WTC11 (cell line): ENCODE measurements at regions not wholly inside any gene's neighbourhood (a gene's known extent, or its start where the extent isn't known, plus 50 kb on each side); places are given as distances from the start of the nearest gene placed in this dataset.

Source experiments
- CBFB ChIP-seq: sonication (generic); formaldehyde crosslinking; IDR thresholded peaks from 2 replicates; pipeline ENCODE4 v1.8.1; 2022; ENCODE audit warnings: mild to moderate bottlenecking, low read depth, missing genetic modification reagents
- CREB1 ChIP-seq: sonication (generic); formaldehyde crosslinking; IDR thresholded peaks from 2 replicates; pipeline ENCODE4 v1.8.0; 2023; ENCODE audit warnings: mild to moderate bottlenecking, missing genetic modification reagents
- E2F5 ChIP-seq: sonication (generic); formaldehyde crosslinking; IDR thresholded peaks from 2 replicates; pipeline ENCODE4 v1.8.1; 2022; ENCODE audit warnings: mild to moderate bottlenecking, moderate library complexity, missing genetic modification reagents
- ESRRA ChIP-seq: sonication (generic); formaldehyde crosslinking; IDR thresholded peaks from 2 replicates; pipeline ENCODE4 v1.8.1; 2022; ENCODE audit warnings: mild to moderate bottlenecking, missing genetic modification reagents, borderline replicate concordance
- FOXK1 ChIP-seq: sonication (generic); formaldehyde crosslinking; IDR thresholded peaks from 2 replicates; pipeline ENCODE4 v1.8.0; 2022; ENCODE audit warnings: mild to moderate bottlenecking, moderate library complexity, missing genetic modification reagents
- GRHL2 ChIP-seq: fragments of 250-450 bp; sonication (Bioruptor Pico); IDR thresholded peaks from 2 replicates; pipeline ENCODE4 v1.8.0; 2022; ENCODE audit warnings: mild to moderate bottlenecking, moderate library complexity; ENCODE audit not compliant: insufficient replicate concordance, severe bottlenecking
- TEAD4 ChIP-seq: sonication (generic); formaldehyde crosslinking; IDR thresholded peaks from 2 replicates; pipeline ENCODE4 v1.8.0; 2022; ENCODE audit warnings: mild to moderate bottlenecking, missing genetic modification reagents
- USF1 ChIP-seq: sonication (generic); formaldehyde crosslinking; IDR thresholded peaks from 2 replicates; pipeline ENCODE4 v1.8.0; 2022; ENCODE audit warnings: mild to moderate bottlenecking, missing genetic modification reagents
- USF2 ChIP-seq: sonication (generic); formaldehyde crosslinking; IDR thresholded peaks from 2 replicates; pipeline ENCODE4 v1.8.1; 2023; ENCODE audit warnings: mild to moderate bottlenecking, missing genetic modification reagents, moderate library complexity
- ZBTB21 ChIP-seq: sonication (generic); formaldehyde crosslinking; IDR thresholded peaks from 2 replicates; pipeline ENCODE4 v1.8.1; 2023; ENCODE audit warnings: mild to moderate bottlenecking, missing genetic modification reagents, borderline replicate concordance
- TF ChIP-seq, protein P1 (sequence below): fragments of 200-600 bp; IDR thresholded peaks from 2 replicates; pipeline ENCODE4 v1.8.0; 2022; ENCODE audit warnings: antibody characterized with exemption
- TF ChIP-seq, protein P2 (sequence below): sonication (generic); formaldehyde crosslinking; IDR thresholded peaks from 2 replicates; pipeline ENCODE4 v1.8.1; 2022; ENCODE audit warnings: missing genetic modification reagents, borderline replicate concordance

DNA sequence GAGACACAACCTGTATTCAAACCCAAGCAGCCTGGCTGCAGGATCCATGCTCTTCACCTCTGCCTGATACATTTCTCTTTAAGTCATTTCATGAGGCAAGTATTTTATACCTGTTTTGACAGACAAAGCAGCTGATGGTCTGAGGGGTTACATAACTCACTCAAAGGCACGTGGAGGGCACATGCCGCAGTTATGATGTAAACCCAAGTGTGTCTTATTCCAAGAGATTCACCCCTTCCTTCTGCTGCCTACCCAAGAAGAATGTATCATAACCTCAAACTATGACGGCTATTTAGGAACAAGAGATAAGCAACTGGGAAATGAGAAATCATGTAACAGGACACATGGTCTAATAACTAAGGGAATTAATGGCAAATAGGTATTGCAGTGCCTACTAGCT, 329.8 kb upstream of the TMPO start:
- TF ChIP-seq, protein P1, sequence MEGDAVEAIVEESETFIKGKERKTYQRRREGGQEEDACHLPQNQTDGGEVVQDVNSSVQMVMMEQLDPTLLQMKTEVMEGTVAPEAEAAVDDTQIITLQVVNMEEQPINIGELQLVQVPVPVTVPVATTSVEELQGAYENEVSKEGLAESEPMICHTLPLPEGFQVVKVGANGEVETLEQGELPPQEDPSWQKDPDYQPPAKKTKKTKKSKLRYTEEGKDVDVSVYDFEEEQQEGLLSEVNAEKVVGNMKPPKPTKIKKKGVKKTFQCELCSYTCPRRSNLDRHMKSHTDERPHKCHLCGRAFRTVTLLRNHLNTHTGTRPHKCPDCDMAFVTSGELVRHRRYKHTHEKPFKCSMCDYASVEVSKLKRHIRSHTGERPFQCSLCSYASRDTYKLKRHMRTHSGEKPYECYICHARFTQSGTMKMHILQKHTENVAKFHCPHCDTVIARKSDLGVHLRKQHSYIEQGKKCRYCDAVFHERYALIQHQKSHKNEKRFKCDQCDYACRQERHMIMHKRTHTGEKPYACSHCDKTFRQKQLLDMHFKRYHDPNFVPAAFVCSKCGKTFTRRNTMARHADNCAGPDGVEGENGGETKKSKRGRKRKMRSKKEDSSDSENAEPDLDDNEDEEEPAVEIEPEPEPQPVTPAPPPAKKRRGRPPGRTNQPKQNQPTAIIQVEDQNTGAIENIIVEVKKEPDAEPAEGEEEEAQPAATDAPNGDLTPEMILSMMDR, result no peak
- TF ChIP-seq, protein P2, sequence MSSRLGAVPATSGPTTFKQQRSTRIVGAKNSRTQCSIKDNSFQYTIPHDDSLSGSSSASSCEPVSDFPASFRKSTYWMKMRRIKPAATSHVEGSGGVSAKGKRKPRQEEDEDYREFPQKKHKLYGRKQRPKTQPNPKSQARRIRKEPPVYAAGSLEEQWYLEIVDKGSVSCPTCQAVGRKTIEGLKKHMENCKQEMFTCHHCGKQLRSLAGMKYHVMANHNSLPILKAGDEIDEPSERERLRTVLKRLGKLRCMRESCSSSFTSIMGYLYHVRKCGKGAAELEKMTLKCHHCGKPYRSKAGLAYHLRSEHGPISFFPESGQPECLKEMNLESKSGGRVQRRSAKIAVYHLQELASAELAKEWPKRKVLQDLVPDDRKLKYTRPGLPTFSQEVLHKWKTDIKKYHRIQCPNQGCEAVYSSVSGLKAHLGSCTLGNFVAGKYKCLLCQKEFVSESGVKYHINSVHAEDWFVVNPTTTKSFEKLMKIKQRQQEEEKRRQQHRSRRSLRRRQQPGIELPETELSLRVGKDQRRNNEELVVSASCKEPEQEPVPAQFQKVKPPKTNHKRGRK, result no peak
- TF ChIP-seq CREB1 (CRISPR knock-in tag), result no peak
- no peak for TF ChIP-seq CBFB (CRISPR knock-in tag)
- no peak for TF ChIP-seq USF1 (CRISPR knock-in tag)
- no peak for TF ChIP-seq ESRRA (CRISPR knock-in tag)
- TF ChIP-seq USF2 (CRISPR knock-in tag), result no peak
- no peak for TF ChIP-seq TEAD4 (CRISPR knock-in tag)
- TF ChIP-seq FOXK1 (CRISPR knock-in tag), result no peak
- no peak for TF ChIP-seq ZBTB21 (CRISPR knock-in tag)
- TF ChIP-seq E2F5, result no peak
- no peak for TF ChIP-seq GRHL2
